ENCODE measurements at regions not wholly inside any gene's neighbourhood (a gene's known extent, or its start where the extent isn't known, plus 50 kb on each side); places are given as distances from the start of the nearest gene placed in this dataset.

DNA sequence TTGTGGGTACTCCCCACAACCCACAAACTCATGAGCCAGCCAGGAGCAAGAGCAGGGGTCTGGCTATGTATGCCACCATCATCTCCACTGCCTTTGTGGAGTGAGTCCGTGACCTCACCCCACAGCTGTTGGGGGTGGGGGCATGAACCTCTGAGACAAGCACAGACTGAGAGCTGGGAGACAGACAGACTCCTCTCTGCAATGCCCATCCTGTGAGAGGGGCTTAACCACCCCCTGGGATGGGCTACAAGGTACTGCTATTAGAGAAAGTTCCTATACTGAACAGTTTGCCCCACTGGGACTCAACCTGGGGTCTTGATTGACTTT is 84.5 kb downstream of the PITPNM2 start:
- TF ChIP-seq CTCF (conservative IDR thresholded peaks at IDR 0.05) = no peak
- no peaks in the 10 kb centered on the region for H3K4me1 Mint-ChIP-seq (ENCODE audit: unreplicated experiment)
- no peaks in the 10 kb centered on the region for H3K9me3 Mint-ChIP-seq
- no peak for DNase-seq (ENCODE audit: extremely low spot score, unreplicated experiment)
- H3K27ac Mint-ChIP-seq = no peak overlapping the region
- no peak overlapping the region for H3K4me3 Mint-ChIP-seq
- no peaks in the 10 kb centered on the region for H3K36me3 Mint-ChIP-seq
- no peaks in the 10 kb centered on the region for H3K27me3 Mint-ChIP-seq

- Mint-ChIP-seq H3K36me3 (no peaks in the 10 kb centered on the region), H3K27me3 (no peaks in the 10 kb centered on the region), H3K9me3 (no peaks in the 10 kb centered on the region), H3K4me3 (no peak overlapping the region), H3K4me1 (ENCODE audit: unreplicated experiment) (no peaks in the 10 kb centered on the region), H3K27ac (no peak overlapping the region)
- no peak for TF ChIP-seq CTCF (conservative IDR thresholded peaks at IDR 0.05)
- no peak for DNase-seq (ENCODE audit: extremely low spot score, unreplicated experiment)
Measured at GRCh38 chr12:123065676-123066383, 85.1 kb downstream of the PITPNM2 start.

GRCh38 chr12:123064885-123065619 is 84.6 kb downstream of the ARL6IP4 start:
- H3K9me3 Mint-ChIP-seq = no peaks in the 10 kb centered on the region
- H3K27me3 Mint-ChIP-seq = no peaks in the 10 kb centered on the region
- no peak for DNase-seq (ENCODE audit: extremely low spot score, unreplicated experiment)
- H3K4me3 Mint-ChIP-seq = no peak overlapping the region
- no peaks in the 10 kb centered on the region for H3K4me1 Mint-ChIP-seq (ENCODE audit: unreplicated experiment)
- no peak for TF ChIP-seq CTCF (conservative IDR thresholded peaks at IDR 0.05)
- H3K36me3 Mint-ChIP-seq = no peaks in the 10 kb centered on the region
- H3K27ac Mint-ChIP-seq = no peak overlapping the region

DNA sequence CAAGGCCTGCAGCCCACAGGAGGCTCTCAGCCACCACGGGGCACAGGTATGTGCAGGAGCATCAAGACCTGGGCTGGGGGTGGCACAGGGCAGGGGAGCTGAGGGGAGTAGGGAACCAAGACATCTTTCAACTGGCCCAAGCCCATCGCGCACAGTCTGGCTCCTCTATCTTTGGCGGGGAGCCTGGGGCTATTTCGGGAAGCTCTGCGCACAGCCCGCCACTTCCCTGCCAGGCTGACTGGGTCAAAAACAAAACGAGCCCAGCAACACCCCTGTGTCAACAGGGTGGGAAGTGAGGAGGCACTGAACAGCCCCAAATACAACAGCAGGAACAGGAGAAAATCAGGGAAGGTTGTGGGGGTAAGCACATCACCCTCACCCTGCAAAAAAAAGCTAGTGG is 83.9 kb downstream of the ARL6IP4 start:
- TF ChIP-seq CTCF (conservative IDR thresholded peaks at IDR 0.05) = no peak
- H3K4me3 Mint-ChIP-seq = no peak overlapping the region
- no peaks in the 10 kb centered on the region for H3K27me3 Mint-ChIP-seq
- H3K36me3 Mint-ChIP-seq = no peaks in the 10 kb centered on the region
- H3K4me1 Mint-ChIP-seq (ENCODE audit: unreplicated experiment) = no peaks in the 10 kb centered on the region
- no peak overlapping the region for H3K27ac Mint-ChIP-seq
- no peaks in the 10 kb centered on the region for H3K9me3 Mint-ChIP-seq
- no peak for DNase-seq (ENCODE audit: extremely low spot score, unreplicated experiment)

DNA sequence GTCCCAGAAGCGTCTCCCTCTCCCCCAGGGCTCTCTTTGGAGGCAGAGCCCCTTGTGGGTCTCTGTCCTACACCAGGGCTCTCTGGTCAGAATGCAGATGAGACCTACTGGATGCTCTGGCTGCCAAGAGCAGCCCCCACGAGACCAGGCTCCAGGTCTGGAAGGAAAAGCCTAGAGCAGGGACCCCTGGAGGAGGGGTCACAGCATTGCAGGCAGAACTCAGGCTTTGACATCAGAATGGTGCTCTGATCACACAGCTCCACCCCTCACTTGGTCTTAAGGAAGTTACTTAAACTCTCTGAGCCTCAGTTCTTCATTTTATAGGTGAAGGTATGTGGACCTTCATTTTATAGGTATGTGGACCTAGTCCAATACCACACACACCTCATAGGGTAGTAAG is 83.1 kb downstream of the ARL6IP4 start:
- Mint-ChIP-seq H3K27me3 (no peaks in the 10 kb centered on the region), H3K27ac (no peak overlapping the region), H3K4me3 (no peak overlapping the region), H3K4me1 (ENCODE audit: unreplicated experiment) (peaks cover 1% of the 10 kb centered on the region), H3K36me3 (no peaks in the 10 kb centered on the region), H3K9me3 (no peaks in the 10 kb centered on the region)
- DNase-seq (ENCODE audit: extremely low spot score, unreplicated experiment) = no peak
- peak; percentile 64 for TF ChIP-seq CTCF (conservative IDR thresholded peaks at IDR 0.05)
